SK-N-MC (cell line): ENCODE measurements at regions not wholly inside any gene's neighbourhood (a gene's known extent, or its start where the extent isn't known, plus 50 kb on each side); places are given as distances from the start of the nearest gene placed in this dataset.

Source experiments
- EZH2 ChIP-seq: fragments of 200-600 bp; sonication (generic); IDR thresholded peaks from one replicate; pipeline ENCODE4 v1.6.1; 2017; ENCODE audit warnings: antibody characterized with exemption
- POLR2AphosphoS5 ChIP-seq: IDR thresholded peaks from 2 replicates; pipeline ENCODE4 v1.6.1; 2012; ENCODE audit warnings: mild to moderate bottlenecking, low read depth, low read length, borderline replicate concordance

- TF ChIP-seq EZH2, result no peak
- TF ChIP-seq POLR2AphosphoS5, result no peak
Observed at GRCh38 chr7:20931739-20932138, 145.1 kb upstream of the SP8 start.
